Testis (tissue), 2 donors: ENCODE measurements at regions not wholly inside any gene's neighbourhood (a gene's known extent, or its start where the extent isn't known, plus 50 kb on each side); places are given as distances from the start of the nearest gene placed in this dataset.
"Not testable (repeated sequence)": the region's sequence is repeated elsewhere in the genome, so short reads cannot be mapped to it uniquely, and the experiment has no call there.

Experiments used
- DNase-seq: peaks from one replicate; pipeline ENCODE4 v3.0.0-alpha.2; 2019
- H3K27ac ChIP-seq, 2 donors: fragments of 200-600 bp; sonication (generic); one replicate each; pipeline ENCODE4 v1.5.1; 2019
- H3K27me3 ChIP-seq: fragments of 200-600 bp; sonication (generic); one replicate; pipeline ENCODE4 v1.5.1; 2019
- H3K36me3 ChIP-seq: fragments of 200-600 bp; sonication (generic); one replicate; pipeline ENCODE4 v1.5.1; 2017; ENCODE audit warnings: low read depth; ENCODE audit errors: missing control alignments
- H3K4me1 ChIP-seq: fragments of 200-600 bp; sonication (generic); one replicate; pipeline ENCODE4 v1.5.1; 2019
- H3K4me3 ChIP-seq, 2 donors: fragments of 200-600 bp; sonication (generic); one replicate each; pipeline ENCODE4 v1.5.1; 2017 to 2019
- H3K9me3 ChIP-seq: fragments of 200-600 bp; sonication (generic); one replicate; pipeline ENCODE4 v1.5.1; 2017
- POLR2A ChIP-seq: fragments of 450-650 bp; IDR thresholded peaks from one replicate; pipeline ENCODE4 v1.6.1; 2017; ENCODE audit warnings: antibody characterized with exemption, mild to moderate bottlenecking, moderate library complexity
- WGBS, 2 donors: methylation state at CpG; one replicate each; pipeline ENCODE4 v1.1.5; 2018; 5-methylcytosine and 5-hydroxymethylcytosine counted together
- intact Hi-C: fragments of 100-400 bp; cut with DNase I; formaldehyde crosslinking; loops from one replicate; pipeline ENCODE4 v1.15.1; 2023; ENCODE audit warnings: low total_unique reads
- TF ChIP-seq, protein P1 (sequence below), 3 experiments: fragments of 450-650 bp in 2 of 3; fragments of 200-600 bp in 1 of 3; sonication (generic) in 1 of 3; IDR thresholded peaks; one replicate each; pipeline ENCODE4 v1.5.1; 2016 to 2019; ENCODE audit warnings: antibody characterized with exemption in 3 of 3, mild to moderate bottlenecking in 2 of 3, moderate library complexity in 1 of 3

DNA sequence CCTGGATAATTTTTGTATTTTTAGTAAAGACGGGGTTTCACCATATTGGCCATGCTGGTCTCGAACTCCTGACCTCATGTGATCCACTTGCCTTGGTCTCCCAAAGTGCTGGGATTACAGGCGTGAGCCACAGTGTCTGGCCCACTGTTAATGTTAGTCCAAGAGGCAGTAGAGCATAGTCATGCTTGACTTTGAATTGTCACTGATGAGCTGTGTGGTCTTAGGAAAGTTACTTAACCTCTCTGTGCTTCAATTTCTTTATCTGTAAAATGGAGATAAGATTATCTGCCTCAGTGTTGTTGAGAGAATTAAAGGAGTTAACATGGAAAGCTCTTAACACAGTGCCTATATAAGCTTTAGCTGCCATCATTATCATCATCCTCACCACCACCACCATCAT is 78.1 kb downstream of the TBX3 start:
- no peaks in the 10 kb centered on the region for H3K4me1 ChIP-seq
- intact Hi-C loops: no loop called here
- 88 to 91% methylated on average over 3 of the region's 3 CpGs for WGBS, 2 donors

GRCh38 chr12:114604606-114605005 is 79.4 kb downstream of the TBX3 start:
- no peaks in the 10 kb centered on the region for H3K9me3 ChIP-seq
- H3K36me3 ChIP-seq: no peaks in the 10 kb centered on the region
- no peak for TF ChIP-seq POLR2A
- TF ChIP-seq, protein P1, sequence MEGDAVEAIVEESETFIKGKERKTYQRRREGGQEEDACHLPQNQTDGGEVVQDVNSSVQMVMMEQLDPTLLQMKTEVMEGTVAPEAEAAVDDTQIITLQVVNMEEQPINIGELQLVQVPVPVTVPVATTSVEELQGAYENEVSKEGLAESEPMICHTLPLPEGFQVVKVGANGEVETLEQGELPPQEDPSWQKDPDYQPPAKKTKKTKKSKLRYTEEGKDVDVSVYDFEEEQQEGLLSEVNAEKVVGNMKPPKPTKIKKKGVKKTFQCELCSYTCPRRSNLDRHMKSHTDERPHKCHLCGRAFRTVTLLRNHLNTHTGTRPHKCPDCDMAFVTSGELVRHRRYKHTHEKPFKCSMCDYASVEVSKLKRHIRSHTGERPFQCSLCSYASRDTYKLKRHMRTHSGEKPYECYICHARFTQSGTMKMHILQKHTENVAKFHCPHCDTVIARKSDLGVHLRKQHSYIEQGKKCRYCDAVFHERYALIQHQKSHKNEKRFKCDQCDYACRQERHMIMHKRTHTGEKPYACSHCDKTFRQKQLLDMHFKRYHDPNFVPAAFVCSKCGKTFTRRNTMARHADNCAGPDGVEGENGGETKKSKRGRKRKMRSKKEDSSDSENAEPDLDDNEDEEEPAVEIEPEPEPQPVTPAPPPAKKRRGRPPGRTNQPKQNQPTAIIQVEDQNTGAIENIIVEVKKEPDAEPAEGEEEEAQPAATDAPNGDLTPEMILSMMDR (IDR thresholded peaks at IDR 0.05): no peak
- DNase-seq: no peak
- H3K4me1 ChIP-seq: no peaks in the 10 kb centered on the region
- 55 to 64% methylated on average over 5 of the region's 5 CpGs for WGBS, 2 donors
- H3K27ac ChIP-seq: no peak overlapping the region
- H3K4me3 ChIP-seq: no peak overlapping the region
- intact Hi-C loops: no loop called here
- H3K27me3 ChIP-seq: no peaks in the 10 kb centered on the region

More for the DNA sequence above, 78.1 kb downstream of the TBX3 start:
- Histone ChIP-seq H3K4me3 (no peak overlapping the region), H3K27ac (no peak overlapping the region), H3K27me3 (no peaks in the 10 kb centered on the region), H3K9me3 (no peaks in the 10 kb centered on the region), H3K36me3 (no peaks in the 10 kb centered on the region)
- TF ChIP-seq POLR2A: no peak
- TF ChIP-seq, protein P1 (IDR thresholded peaks at IDR 0.05): no peak
- DNase-seq: no peak

GRCh38 chr12:114600584-114600983 is 83.4 kb downstream of the TBX3 start:
- H3K4me3 ChIP-seq, DNase-seq, intact Hi-C loops, H3K27me3 ChIP-seq, H3K27ac ChIP-seq, H3K36me3 ChIP-seq, H3K4me1 ChIP-seq, H3K9me3 ChIP-seq: not testable (repeated sequence)
- WGBS, 2 donors: 97 to 100% methylated on average over 2 of the region's 2 CpGs

DNA sequence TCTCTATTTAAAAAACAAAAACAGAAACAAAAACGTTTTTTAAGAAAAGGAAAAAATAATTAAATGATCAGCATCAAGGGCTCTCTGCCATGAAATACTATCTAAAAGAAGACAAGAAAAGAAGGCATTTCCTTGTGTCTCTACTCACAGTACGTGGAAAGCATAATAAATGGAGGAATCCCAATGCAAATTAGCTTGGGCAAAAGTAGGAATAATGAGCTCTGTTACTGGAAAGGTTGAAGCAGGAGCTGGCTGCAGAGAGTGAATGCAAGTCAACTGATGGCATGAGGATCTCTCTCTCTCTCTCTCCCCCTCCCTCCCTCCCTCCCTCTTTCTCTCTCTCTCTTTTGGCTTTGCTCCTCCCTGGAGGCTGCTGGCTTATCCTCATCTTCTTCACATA is 85.9 kb downstream of the TBX3 start:
- H3K27ac ChIP-seq: no peak overlapping the region
- no peaks in the 10 kb centered on the region for H3K36me3 ChIP-seq
- 18 to 43% methylated on average over 2 of the region's 2 CpGs for WGBS, 2 donors
- intact Hi-C loops: no loop called here
- DNase-seq: no peak
- no peak overlapping the region for H3K4me3 ChIP-seq
- TF ChIP-seq POLR2A: no peak
- TF ChIP-seq, protein P1 (IDR thresholded peaks at IDR 0.05): no peak
- H3K27me3 ChIP-seq: no peaks in the 10 kb centered on the region
- H3K4me1 ChIP-seq: no peaks in the 10 kb centered on the region
- no peaks in the 10 kb centered on the region for H3K9me3 ChIP-seq

- H3K36me3 ChIP-seq: no peaks in the 10 kb centered on the region
- no peaks in the 10 kb centered on the region for H3K9me3 ChIP-seq
- intact Hi-C loops: no loop called here
- no peaks in the 10 kb centered on the region for H3K27me3 ChIP-seq
- no peaks in the 10 kb centered on the region for H3K4me1 ChIP-seq
- no peak overlapping the region for H3K4me3 ChIP-seq
- TF ChIP-seq, protein P1 (IDR thresholded peaks at IDR 0.05): no peak
- no peak for TF ChIP-seq POLR2A
- no peak overlapping the region for H3K27ac ChIP-seq
- DNase-seq: no peak
Measured at GRCh38 chr12:114592946-114593345, 91.0 kb downstream of the TBX3 start.
